GM12878 (cell line): ENCODE measurements at regions not wholly inside any gene's neighbourhood (a gene's known extent, or its start where the extent isn't known, plus 50 kb on each side); places are given as distances from the start of the nearest gene placed in this dataset.

Experiments used
- ATAC-seq: fragments of 200-7000 bp; cut with Tn5 transposase; 3 replicates; pipeline ENCODE4 v1.9.1; 2020; ENCODE audit warnings: mild to moderate bottlenecking, moderate library complexity
- BruUV-seq: library from RNA; stranded (reverse); fragments of 400-500 nt; replicated peaks from 2 replicates; lab custom pipeline; 2021; lab: Mats Ljungman, UMichigan
- CTCF ChIA-PET: fragments of 300-600 bp; sonication (Branson Sonifier 250); formaldehyde crosslinking; extraction: SDS; loops from one replicate; lab custom pipeline; 2021; ENCODE audit warnings: inconsistent platforms; lab: Yijun Ruan, JAX
- POLR2A ChIA-PET: fragments of 350-600 bp; formaldehyde crosslinking; extraction: SDS; loops from one replicate; lab custom pipeline; 2021; ENCODE audit warnings: inconsistent platforms; lab: Charles Lee
- RAD21 ChIA-PET: fragments of 300-600 bp; sonication (Branson Sonifier 250); formaldehyde crosslinking; loops from one replicate; lab custom pipeline; 2023; ENCODE audit warnings: antibody characterized with exemption; ENCODE audit not compliant: unreplicated experiment; lab: Charles Lee
- SMC1A ChIA-PET: fragments of 300-600 bp; sonication (Branson Sonifier 250); formaldehyde crosslinking; loops from one replicate; lab custom pipeline; 2023; ENCODE audit not compliant: unreplicated experiment, uncharacterized antibody; lab: Charles Lee
- DNase-seq: peaks from one replicate; pipeline ENCODE4 v3.0.0-alpha.2; 2011; ENCODE audit warnings: low read depth, low spot score
- FAIRE-seq: peaks from 3 replicates; lab custom pipeline; 2011; peaks lifted over from hg19 to GRCh38; lab: Jason Lieb, UNC
- H2AFZ ChIP-seq: 2 replicates; pipeline ENCODE4 v1.6.0; 2011; ENCODE audit warnings: low read depth, low read length, control low read depth; ENCODE audit not compliant: control insufficient read depth
- H3K27ac ChIP-seq: 2 replicates; pipeline ENCODE4 v1.5.1; 2011; ENCODE audit warnings: control low read depth; ENCODE audit not compliant: control insufficient read depth, insufficient read depth
- H3K27me3 ChIP-seq, 2 experiments: replicated peaks in 1 of 2; 2 replicates each; pipeline versions ENCODE4 v1.6.0 to v1.6.1; 2011; ENCODE audit warnings: low read length in 1 of 2; ENCODE audit not compliant: control insufficient read depth in 2 of 2, insufficient read depth in 2 of 2
- H3K36me3 ChIP-seq, 2 experiments: 2 replicates each; pipeline ENCODE4 v1.5.1; 2011; ENCODE audit warnings: low read length in 1 of 2; ENCODE audit not compliant: control insufficient read depth in 2 of 2, insufficient read depth in 2 of 2
- H3K4me1 ChIP-seq: 2 replicates; pipeline ENCODE4 v1.6.1; 2011; ENCODE audit warnings: mild to moderate bottlenecking, low read length, moderate library complexity, mixed read lengths; ENCODE audit not compliant: control insufficient read depth, insufficient read depth
- H3K4me2 ChIP-seq: 2 replicates; pipeline ENCODE4 v1.6.0; 2011; ENCODE audit warnings: control low read depth; ENCODE audit not compliant: control insufficient read depth, insufficient read depth
- H3K4me3 ChIP-seq: fragments of 200-600 bp; sonication (generic); 2 replicates; pipeline ENCODE4 v1.5.1; 2016
- H3K79me2 ChIP-seq: 2 replicates; pipeline ENCODE4 v1.6.0; 2011; ENCODE audit warnings: low read length; ENCODE audit not compliant: control insufficient read depth, insufficient read depth
- H3K9ac ChIP-seq: 2 replicates; pipeline ENCODE4 v1.8.0; 2011; ENCODE audit warnings: low read length, control low read depth, mixed read lengths; ENCODE audit not compliant: control insufficient read depth, insufficient read depth
- H3K9me3 ChIP-seq: replicated peaks from 3 replicates; pipeline ENCODE4 v1.5.1; 2011; ENCODE audit warnings: mild to moderate bottlenecking, low read length; ENCODE audit not compliant: control insufficient read depth, insufficient read depth
- H4K20me1 ChIP-seq: 2 replicates; pipeline ENCODE4 v1.6.0; 2011; ENCODE audit not compliant: control insufficient read depth, insufficient read depth
- CBX5 ChIP-seq: sonication (generic); IDR thresholded peaks from 2 replicates; pipeline ENCODE4 v1.6.1; 2016; ENCODE audit warnings: low read depth, moderate library complexity, mild to moderate bottlenecking, inconsistent platforms
- ESRRA ChIP-seq: IDR thresholded peaks from 2 replicates; pipeline ENCODE4 v1.6.1; 2012; ENCODE audit warnings: mild to moderate bottlenecking, low read length, improper control_type of control experiment
- EZH2 ChIP-seq: IDR thresholded peaks from 2 replicates; pipeline ENCODE4 v1.6.1; 2012; ENCODE audit warnings: low read depth, mild to moderate bottlenecking, control low read depth, inconsistent platforms, low read length, borderline replicate concordance; ENCODE audit not compliant: control insufficient read depth
- GATAD2B ChIP-seq: fragments of 450-650 bp; conservative IDR thresholded peaks from 2 replicates; pipeline ENCODE4 v1.6.1; 2017; ENCODE audit warnings: low read depth, mild to moderate bottlenecking, moderate library complexity
- HCFC1 ChIP-seq: fragments of 150-350 bp; IDR thresholded peaks from 2 replicates; pipeline ENCODE4 v1.6.1; 2014; ENCODE audit warnings: low read length
- HDGF ChIP-seq: fragments of 450-650 bp; IDR thresholded peaks from 2 replicates; pipeline ENCODE4 v1.6.1; 2016; ENCODE audit warnings: antibody characterized with exemption
- MLLT1 ChIP-seq: fragments of 450-650 bp; IDR thresholded peaks from 2 replicates; pipeline ENCODE4 v1.6.1; 2016; ENCODE audit warnings: mild to moderate bottlenecking
- NFYA ChIP-seq: IDR thresholded peaks from 2 replicates; pipeline ENCODE4 v1.6.1; 2011; ENCODE audit warnings: low read depth, mild to moderate bottlenecking, low read length, improper control_type of control experiment, borderline replicate concordance
- NR2C2 ChIP-seq: IDR thresholded peaks from 2 replicates; pipeline ENCODE4 v1.6.1; 2011; ENCODE audit warnings: borderline replicate concordance, low read depth; ENCODE audit not compliant: control insufficient read depth, insufficient read length
- RCOR1 ChIP-seq: conservative IDR thresholded peaks from 2 replicates; pipeline ENCODE4 v1.6.1; 2012; ENCODE audit warnings: low read depth, low read length, improper control_type of control experiment
- SMAD5 ChIP-seq: IDR thresholded peaks from 2 replicates; pipeline ENCODE4 v1.6.1; 2016; ENCODE audit warnings: antibody characterized with exemption, low read depth
- SMC3 ChIP-seq: IDR thresholded peaks from 2 replicates; pipeline ENCODE4 v1.6.1; 2011; ENCODE audit warnings: low read length, improper control_type of control experiment, borderline replicate concordance
- SREBF1 ChIP-seq: IDR thresholded peaks from 2 replicates; pipeline ENCODE4 v1.6.1; 2012; ENCODE audit warnings: mild to moderate bottlenecking, low read length
- ZBTB11 ChIP-seq: fragments of 450-650 bp; formaldehyde crosslinking; IDR thresholded peaks from 2 replicates; pipeline ENCODE4 v1.5.0; 2022; ENCODE audit warnings: mild to moderate bottlenecking, missing genetic modification characterization
- ZBTB40 ChIP-seq: fragments of 450-650 bp; IDR thresholded peaks from 2 replicates; pipeline ENCODE4 v1.6.1; 2016; ENCODE audit warnings: mild to moderate bottlenecking, moderate library complexity, borderline replicate concordance
- ZSCAN29 ChIP-seq: fragments of 450-650 bp; IDR thresholded peaks from 2 replicates; pipeline ENCODE4 v1.6.1; 2017; ENCODE audit warnings: mild to moderate bottlenecking, moderate library complexity
- WGBS: methylation state at CpG from one replicate; pipeline ENCODE4 v1.1.6; 2016; ENCODE audit warnings: low lambda C conversion rate; ENCODE audit not compliant: insufficient replicate concordance, insufficient coverage; ENCODE audit errors: missing lambda C conversion rate; 5-methylcytosine and 5-hydroxymethylcytosine counted together
- in situ Hi-C: fragments of 300-500 bp; cut with MboI; formaldehyde crosslinking; loops from 9 replicates; pipeline ENCODE4 v1.14.3; 2018; ENCODE audit warnings: mixed read lengths
- intact Hi-C: fragments of 100-400 bp; cut with micrococcal nuclease; formaldehyde crosslinking; loops from one replicate; pipeline ENCODE4 v1.14.2; 2022; ENCODE audit not compliant: unreplicated experiment

DNA sequence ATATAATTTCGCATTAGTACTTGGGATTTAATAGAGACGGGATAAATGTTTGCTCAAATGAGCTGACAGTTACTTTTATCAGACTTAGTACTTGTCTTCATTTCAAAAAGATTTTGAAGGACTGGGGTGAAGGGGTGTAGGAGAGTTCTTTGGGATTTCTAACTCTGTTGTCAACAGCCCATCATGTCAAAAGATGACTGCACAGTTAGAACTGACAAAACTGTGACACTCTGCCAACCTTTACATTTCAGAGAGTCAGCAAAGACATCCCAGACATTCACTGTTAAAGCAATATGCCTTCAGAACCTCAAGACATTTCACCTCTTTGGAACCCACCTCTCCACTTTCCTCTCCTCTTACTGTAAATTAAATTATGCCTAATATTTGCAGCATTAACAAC lies 285.4 kb upstream of the SPHKAP start (continued):
- TF ChIP-seq ZBTB11 (CRISPR knock-in tag) (no peak), SMAD5 (no peak), MLLT1 (no peak), NFYA (no peak)

- ChIA-PET POLR2A (no interaction called here), CTCF (interaction anchor here (0.6 kb wide), 1 partner anchor 290 kb away, joined by 3 read pairs; no protein-coding TSS in a partner anchor), SMC1A (interaction anchor here (1.7 kb wide), 1 partner anchor 8 kb away, joined by 4 read pairs; no protein-coding TSS in a partner anchor), RAD21 (no interaction called here)
- WGBS = 0% methylated on average over 4 of the region's 4 CpGs
- no peak overlapping the region for H3K9ac ChIP-seq
- DNase-seq (no peak), ATAC-seq (no peak), FAIRE-seq (no peak)
- no peaks in the 10 kb centered on the region for H3K36me3 ChIP-seq
- no peaks in the 10 kb centered on the region for H3K79me2 ChIP-seq
- no peaks in the 10 kb centered on the region for H3K27me3 ChIP-seq
- no peak overlapping the region for H2AFZ ChIP-seq
- no peaks in the 10 kb centered on the region for H3K9me3 ChIP-seq
- H3K27ac ChIP-seq = no peak overlapping the region
- intact Hi-C loops = no loop called here
- no peak overlapping the region for H3K4me3 ChIP-seq
- H3K4me2 ChIP-seq = no peak overlapping the region
- no peaks in the 10 kb centered on the region for H4K20me1 ChIP-seq
- BruUV-seq = no TSS peak
- no peaks in the 10 kb centered on the region for H3K4me1 ChIP-seq
- in situ Hi-C loops = no loop called here
- no peak for TF ChIP-seq EZH2
- TF ChIP-seq GATAD2B = no peak
- TF ChIP-seq CBX5 = no peak
- TF ChIP-seq NR2C2 = no peak
- TF ChIP-seq HDGF = no peak
- no peak for TF ChIP-seq ZSCAN29
- TF ChIP-seq ZBTB40 = no peak
- no peak for TF ChIP-seq NFYA
- no peak for TF ChIP-seq ESRRA
- TF ChIP-seq SREBF1 = no peak
- TF ChIP-seq RCOR1 = no peak
- TF ChIP-seq SMC3 = no peak
- TF ChIP-seq HCFC1 = no peak
These were observed 283.9 kb upstream of the SPHKAP start for GRCh38 chr2:228465408-228465807.
